Liver (tissue), 3 donors: ENCODE measurements at regions not wholly inside any gene's neighbourhood (a gene's known extent, or its start where the extent isn't known, plus 50 kb on each side); places are given as distances from the start of the nearest gene placed in this dataset.

Experiments
- ATF3 ChIP-seq: IDR thresholded peaks from 2 replicates; pipeline ENCODE4 v1.6.1; 2016; ENCODE audit warnings: antibody characterized with exemption
- CTCF ChIP-seq: fragments of 150-350 bp; IDR thresholded peaks from 2 replicates; pipeline ENCODE4 v1.5.1; 2017; ENCODE audit warnings: improper control_type of control experiment, low read depth, low read length; ENCODE audit not compliant: missing input control
- EGR1 ChIP-seq, 2 donors: IDR thresholded peaks; 2 replicates each; pipeline ENCODE4 v1.6.1; 2016 to 2018; ENCODE audit warnings: antibody characterized with exemption in 2 of 2, low read depth in 2 of 2
- FOXA1 ChIP-seq: IDR thresholded peaks from 2 replicates; pipeline ENCODE4 v1.6.1; 2016; ENCODE audit warnings: antibody characterized with exemption
- FOXA2 ChIP-seq: IDR thresholded peaks from 2 replicates; pipeline ENCODE4 v1.6.1; 2016; ENCODE audit warnings: antibody characterized with exemption
- MAX ChIP-seq: IDR thresholded peaks from 2 replicates; pipeline ENCODE4 v1.6.1; 2016; ENCODE audit warnings: antibody characterized with exemption
- RAD21 ChIP-seq, 2 donors: IDR thresholded peaks; 2 replicates each; pipeline ENCODE4 v1.6.1; 2016; ENCODE audit warnings: antibody characterized with exemption in 2 of 2, mild to moderate bottlenecking in 2 of 2
- REST ChIP-seq: IDR thresholded peaks from 2 replicates; pipeline ENCODE4 v1.6.1; 2016; ENCODE audit warnings: antibody characterized with exemption, mild to moderate bottlenecking
- SP1 ChIP-seq: IDR thresholded peaks from 2 replicates; pipeline ENCODE4 v1.6.1; 2018; ENCODE audit warnings: antibody characterized with exemption, mild to moderate bottlenecking
- YY1 ChIP-seq: IDR thresholded peaks from 2 replicates; pipeline ENCODE4 v1.6.1; 2016; ENCODE audit warnings: antibody characterized with exemption, mild to moderate bottlenecking
- ZBTB33 ChIP-seq: IDR thresholded peaks from 2 replicates; pipeline ENCODE4 v1.6.1; 2016; ENCODE audit warnings: antibody characterized with exemption
- donor health status: healthy.
- donor health status: healthy.

GRCh38 chr13:52938065-52938464, 89.6 kb upstream of the PCDH8 start:
- TF ChIP-seq CTCF (no peak), YY1 (no peak), EGR1 (IDR thresholded peaks at IDR 0.05; ENCODE audit: low read depth in 2 of 2) (no peak), MAX (no peak), SP1 (no peak), RAD21 (IDR thresholded peaks at IDR 0.05) (no peak), ATF3 (no peak), FOXA2 (no peak), ZBTB33 (no peak), REST (no peak), FOXA1 (no peak)
